ENCODE measurements at regions not wholly inside any gene's neighbourhood (a gene's known extent, or its start where the extent isn't known, plus 50 kb on each side); places are given as distances from the start of the nearest gene placed in this dataset.

GRCh38 chr6:48706310-48706709 is 595.3 kb upstream of the PTCHD4 start:
- no peak for TF ChIP-seq POLR2A (IDR thresholded peaks at IDR 0.05; ENCODE audit: low read depth)
- TF ChIP-seq, protein P1, sequence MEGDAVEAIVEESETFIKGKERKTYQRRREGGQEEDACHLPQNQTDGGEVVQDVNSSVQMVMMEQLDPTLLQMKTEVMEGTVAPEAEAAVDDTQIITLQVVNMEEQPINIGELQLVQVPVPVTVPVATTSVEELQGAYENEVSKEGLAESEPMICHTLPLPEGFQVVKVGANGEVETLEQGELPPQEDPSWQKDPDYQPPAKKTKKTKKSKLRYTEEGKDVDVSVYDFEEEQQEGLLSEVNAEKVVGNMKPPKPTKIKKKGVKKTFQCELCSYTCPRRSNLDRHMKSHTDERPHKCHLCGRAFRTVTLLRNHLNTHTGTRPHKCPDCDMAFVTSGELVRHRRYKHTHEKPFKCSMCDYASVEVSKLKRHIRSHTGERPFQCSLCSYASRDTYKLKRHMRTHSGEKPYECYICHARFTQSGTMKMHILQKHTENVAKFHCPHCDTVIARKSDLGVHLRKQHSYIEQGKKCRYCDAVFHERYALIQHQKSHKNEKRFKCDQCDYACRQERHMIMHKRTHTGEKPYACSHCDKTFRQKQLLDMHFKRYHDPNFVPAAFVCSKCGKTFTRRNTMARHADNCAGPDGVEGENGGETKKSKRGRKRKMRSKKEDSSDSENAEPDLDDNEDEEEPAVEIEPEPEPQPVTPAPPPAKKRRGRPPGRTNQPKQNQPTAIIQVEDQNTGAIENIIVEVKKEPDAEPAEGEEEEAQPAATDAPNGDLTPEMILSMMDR (IDR thresholded peaks at IDR 0.05) = no peak

All from esophagus muscularis mucosa (tissue), 3 donors.